GM10847 (cell line): ENCODE measurements at regions not wholly inside any gene's neighbourhood (a gene's known extent, or its start where the extent isn't known, plus 50 kb on each side); places are given as distances from the start of the nearest gene placed in this dataset.

Experiments
- POLR2A ChIP-seq: IDR thresholded peaks from 2 replicates; pipeline ENCODE4 v1.6.1; 2011; ENCODE audit not compliant: insufficient read length; ENCODE audit errors: extremely low read depth

- TF ChIP-seq POLR2A, result no peak
Observed at GRCh38 chr7:25985196-25985595, 166.8 kb upstream of the NFE2L3 start.

GRCh38 chr7:25988640-25989039, 163.4 kb upstream of the NFE2L3 start:
- no peak for TF ChIP-seq POLR2A

GRCh38 chr7:25989140-25989705, 162.8 kb upstream of the NFE2L3 start:
- no peak for TF ChIP-seq POLR2A

GRCh38 chr7:25994433-25994994, 157.5 kb upstream of the NFE2L3 start:
- no peak for TF ChIP-seq POLR2A

GRCh38 chr7:25995216-25995615, 156.8 kb upstream of the NFE2L3 start:
- TF ChIP-seq POLR2A, result no peak

- no peak for TF ChIP-seq POLR2A
Observed at GRCh38 chr7:25996006-25996408, 156.0 kb upstream of the NFE2L3 start.

GRCh38 chr7:25998499-25998898, 153.5 kb upstream of the NFE2L3 start:
- TF ChIP-seq POLR2A, result no peak

- no peak for TF ChIP-seq POLR2A
Observed at GRCh38 chr7:26000841-26001240, 151.2 kb upstream of the NFE2L3 start.

GRCh38 chr7:26001662-26002244, 150.2 kb upstream of the NFE2L3 start:
- TF ChIP-seq POLR2A, result no peak

- no peak for TF ChIP-seq POLR2A
Observed at GRCh38 chr7:26005683-26006410, 146.2 kb upstream of the NFE2L3 start.

GRCh38 chr7:26006426-26006825, 145.6 kb upstream of the NFE2L3 start:
- no peak for TF ChIP-seq POLR2A

GRCh38 chr7:26007510-26007909, 144.5 kb upstream of the NFE2L3 start:
- TF ChIP-seq POLR2A, result no peak

- no peak for TF ChIP-seq POLR2A
Observed at GRCh38 chr7:26008428-26008827, 143.6 kb upstream of the NFE2L3 start.

GRCh38 chr7:26011039-26011696, 140.8 kb upstream of the NFE2L3 start:
- no peak for TF ChIP-seq POLR2A

- TF ChIP-seq POLR2A, result no peak
Observed at GRCh38 chr7:26013551-26014083, 138.4 kb upstream of the NFE2L3 start.
